GM19351 (cell line): ENCODE measurements at regions not wholly inside any gene's neighbourhood (a gene's known extent, or its start where the extent isn't known, plus 50 kb on each side); places are given as distances from the start of the nearest gene placed in this dataset.

Experiments
- ATAC-seq: cut with Tn5 transposase; IDR thresholded peaks from one replicate; pipeline ENCODE4 v1.9.1; 2021; ENCODE audit warnings: mild to moderate bottlenecking, moderate library complexity; ENCODE audit not compliant: unreplicated experiment

GRCh38 chr10:58016614-58017013 is 251.1 kb downstream of the IPMK start:
- no peak for ATAC-seq

GRCh38 chr10:58014436-58014835 is 253.3 kb downstream of the IPMK start:
- ATAC-seq = no peak

GRCh38 chr10:58013406-58013805 is 254.3 kb downstream of the IPMK start:
- ATAC-seq = no peak

GRCh38 chr10:58010073-58010702 is 257.5 kb downstream of the IPMK start:
- ATAC-seq = no peak

- ATAC-seq = no peak
Observed at GRCh38 chr10:58003945-58004344, 263.7 kb downstream of the IPMK start.

GRCh38 chr10:58001159-58001558 is 266.5 kb downstream of the IPMK start:
- no peak for ATAC-seq

- no peak for ATAC-seq
Observed at GRCh38 chr10:57996536-57996935, 271.2 kb downstream of the IPMK start.

- no peak for ATAC-seq
Observed at GRCh38 chr10:57993302-57993701, 274.4 kb downstream of the IPMK start.

GRCh38 chr10:57992321-57993077 is 275.2 kb downstream of the IPMK start:
- no peak for ATAC-seq

- no peak for ATAC-seq
Observed at GRCh38 chr10:57988964-57989363, 278.7 kb downstream of the IPMK start.

- no peak for ATAC-seq
Observed at GRCh38 chr10:57987055-57987721, 280.5 kb downstream of the IPMK start.

GRCh38 chr10:57986422-57986821 is 281.3 kb downstream of the IPMK start:
- no peak for ATAC-seq

- no peak for ATAC-seq
Observed at GRCh38 chr10:57983281-57983791, 284.4 kb downstream of the IPMK start.

GRCh38 chr10:57982091-57982490 is 285.6 kb downstream of the IPMK start:
- no peak for ATAC-seq

- ATAC-seq = no peak
Observed at GRCh38 chr10:57979956-57980355, 287.7 kb downstream of the IPMK start.

GRCh38 chr10:57979491-57979890 is 288.2 kb downstream of the IPMK start:
- no peak for ATAC-seq

GRCh38 chr10:57977262-57977661 is 290.4 kb downstream of the IPMK start:
- no peak for ATAC-seq

- ATAC-seq = no peak
Observed at GRCh38 chr10:57973451-57973850, 294.2 kb downstream of the IPMK start.

- no peak for ATAC-seq
Observed at GRCh38 chr10:57972783-57973182, 294.9 kb downstream of the IPMK start.

GRCh38 chr10:57968328-57969016 is 299.2 kb downstream of the IPMK start:
- no peak for ATAC-seq

- no peak for ATAC-seq
Observed at GRCh38 chr10:57964351-57964750, 303.3 kb downstream of the IPMK start.
